RWPE1 (cell line): ENCODE measurements at regions not wholly inside any gene's neighbourhood (a gene's known extent, or its start where the extent isn't known, plus 50 kb on each side); places are given as distances from the start of the nearest gene placed in this dataset.

ENCODE experiments used
- CTCF ChIA-PET: fragments of 350-600 bp; sonication (Branson Sonifier 250); formaldehyde crosslinking; extraction: SDS; loops from one replicate; lab custom pipeline; 2021; lab: Yijun Ruan, JAX
- POLR2A ChIA-PET: fragments of 400-600 bp; formaldehyde crosslinking; extraction: SDS; loops from one replicate; lab custom pipeline; 2020; ENCODE audit warnings: antibody characterized with exemption; ENCODE audit not compliant: low non-redundant PET; lab: Yijun Ruan, JAX
- DNase-seq: peaks from one replicate; pipeline ENCODE4 v3.0.0; 2012; ENCODE audit warnings: low spot score
- H3K27ac ChIP-seq: fragments of 450-650 bp; 2 replicates; pipeline ENCODE4 v1.5.1; 2017
- CTCF ChIP-seq: fragments of 450-650 bp; conservative IDR thresholded peaks from 2 replicates; pipeline ENCODE4 v1.5.1; 2017; ENCODE audit warnings: low read depth, mild to moderate bottlenecking

GRCh38 chr11:70914496-70914895 lies 337.9 kb downstream of the SHANK2 start:
- ChIA-PET CTCF (no interaction called here), POLR2A (no interaction called here)
- TF ChIP-seq CTCF, result no peak
- no peak for DNase-seq
- H3K27ac ChIP-seq, result no peak overlapping the region

- ChIA-PET CTCF (no interaction called here), POLR2A (no interaction called here)
- no peak overlapping the region for H3K27ac ChIP-seq
- no peak for TF ChIP-seq CTCF
- no peak for DNase-seq
Observed at GRCh38 chr11:70915158-70915985, 337.0 kb downstream of the SHANK2 start.

GRCh38 chr11:70916351-70916750 lies 336.0 kb downstream of the SHANK2 start:
- CTCF ChIA-PET, result no interaction called here
- TF ChIP-seq CTCF, result no peak
- POLR2A ChIA-PET, result no interaction called here
- no peak for DNase-seq
- H3K27ac ChIP-seq, result no peak overlapping the region

GRCh38 chr11:70918242-70918641 lies 334.1 kb downstream of the SHANK2 start:
- POLR2A ChIA-PET, result no interaction called here
- CTCF ChIA-PET, result no interaction called here
- no peak for DNase-seq
- H3K27ac ChIP-seq, result no peak overlapping the region
- TF ChIP-seq CTCF, result no peak

GRCh38 chr11:70921804-70922203 lies 330.6 kb downstream of the SHANK2 start:
- no peak overlapping the region for H3K27ac ChIP-seq
- ChIA-PET POLR2A (no interaction called here), CTCF (interaction anchor here (0.7 kb wide), 1 partner anchor 14 kb away, joined by 6 read pairs; no protein-coding TSS in a partner anchor)
- no peak for DNase-seq
- no peak for TF ChIP-seq CTCF

GRCh38 chr11:70924108-70924507 lies 328.3 kb downstream of the SHANK2 start:
- ChIA-PET CTCF (no interaction called here), POLR2A (no interaction called here)
- no peak for DNase-seq
- H3K27ac ChIP-seq, result no peak overlapping the region
- no peak for TF ChIP-seq CTCF
